Superior temporal gyrus (tissue), 1 donor: ENCODE measurements at regions not wholly inside any gene's neighbourhood (a gene's known extent, or its start where the extent isn't known, plus 50 kb on each side); places are given as distances from the start of the nearest gene placed in this dataset.

Experiments
- DNase-seq: peaks from one replicate; pipeline ENCODE4 v3.0.0-alpha.2; 2016; ENCODE audit errors: extremely low spot score

GRCh38 chr5:116695681-116696080, 121.1 kb upstream of the SEMA6A start:
- DNase-seq = no peak

GRCh38 chr5:116686438-116686837, 111.8 kb upstream of the SEMA6A start:
- DNase-seq = no peak

- no peak for DNase-seq
Measured at GRCh38 chr5:116685931-116686330, 111.3 kb upstream of the SEMA6A start.

GRCh38 chr5:116685069-116685468, 110.4 kb upstream of the SEMA6A start:
- no peak for DNase-seq

DNA sequence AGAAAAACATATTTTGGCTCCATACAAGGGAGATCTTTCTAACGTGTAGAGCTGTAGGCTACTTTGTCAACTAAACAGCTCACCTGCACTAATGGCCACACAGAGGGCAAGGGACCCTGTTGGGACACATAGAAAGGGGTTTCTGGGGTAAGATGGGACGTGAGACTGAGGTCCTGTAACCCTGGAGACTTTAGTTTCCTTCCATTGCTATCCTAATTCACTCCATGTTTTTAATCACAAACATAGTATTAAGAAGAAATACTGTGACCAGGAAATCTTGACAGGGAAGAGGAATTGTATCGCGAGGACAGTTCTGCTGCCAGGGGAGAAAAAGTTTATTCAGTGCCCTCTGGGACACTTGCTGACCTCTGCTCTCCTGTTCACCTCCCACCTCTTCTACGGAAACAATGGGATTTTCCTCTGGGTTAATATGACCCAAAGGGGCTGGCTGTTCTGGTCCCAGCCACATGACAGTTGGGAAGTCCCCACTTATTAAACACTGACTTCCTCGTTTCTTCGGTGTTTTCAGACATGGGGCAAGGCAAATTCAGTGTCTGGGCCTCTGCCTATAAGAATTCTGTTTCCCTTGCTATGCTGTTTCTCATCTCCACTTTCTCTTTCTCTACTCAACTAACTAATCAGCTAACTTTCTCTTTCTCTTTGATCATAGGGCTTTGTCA, 106.9 kb upstream of the SEMA6A start:
- no peak for DNase-seq

DNA sequence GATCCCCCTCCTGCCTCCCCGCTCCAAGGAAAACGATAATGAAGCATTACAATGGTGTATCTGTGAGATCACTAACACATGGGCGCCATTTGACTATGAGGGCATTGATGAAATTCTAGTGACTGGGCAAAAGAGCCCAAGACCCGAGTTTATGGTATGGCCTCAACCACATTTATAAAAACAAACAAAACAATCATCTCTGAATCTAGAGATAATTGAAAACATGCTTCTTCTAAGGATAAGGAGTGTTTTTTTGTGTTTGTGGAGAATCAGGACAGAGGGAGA, 100.9 kb upstream of the SEMA6A start:
- DNase-seq = peak; percentile 56

GRCh38 chr5:116674881-116675625, 100.4 kb upstream of the SEMA6A start:
- peak; percentile 72 for DNase-seq

- DNase-seq = no peak
Measured at GRCh38 chr5:116673453-116673852, 98.8 kb upstream of the SEMA6A start.

DNA sequence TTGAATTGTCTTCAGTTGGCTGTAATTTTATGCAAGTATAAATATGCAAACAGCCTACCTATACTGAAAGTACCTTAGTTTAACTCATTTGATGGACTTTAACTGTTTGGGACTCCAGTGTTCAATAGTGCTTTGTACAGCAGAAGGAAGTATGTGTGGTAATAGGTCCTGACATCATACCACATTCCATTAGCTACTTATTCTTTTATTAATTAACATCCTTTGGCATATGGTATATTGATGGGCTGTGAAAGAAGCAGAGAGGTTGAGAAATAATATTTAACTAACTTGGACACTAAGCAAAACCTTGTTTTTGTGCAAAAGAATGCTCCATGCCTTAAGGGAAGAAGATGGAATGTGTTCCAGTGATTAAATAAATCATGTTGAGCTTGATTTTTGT, 97.6 kb upstream of the SEMA6A start:
- DNase-seq = no peak

GRCh38 chr5:116671211-116671736, 96.7 kb upstream of the SEMA6A start:
- DNase-seq = no peak

GRCh38 chr5:116669261-116670031, 94.8 kb upstream of the SEMA6A start:
- DNase-seq = peak; percentile 89

- DNase-seq = no peak
Measured at GRCh38 chr5:116668390-116668789, 93.8 kb upstream of the SEMA6A start.

GRCh38 chr5:116666901-116667300, 92.3 kb upstream of the SEMA6A start:
- DNase-seq = no peak

DNA sequence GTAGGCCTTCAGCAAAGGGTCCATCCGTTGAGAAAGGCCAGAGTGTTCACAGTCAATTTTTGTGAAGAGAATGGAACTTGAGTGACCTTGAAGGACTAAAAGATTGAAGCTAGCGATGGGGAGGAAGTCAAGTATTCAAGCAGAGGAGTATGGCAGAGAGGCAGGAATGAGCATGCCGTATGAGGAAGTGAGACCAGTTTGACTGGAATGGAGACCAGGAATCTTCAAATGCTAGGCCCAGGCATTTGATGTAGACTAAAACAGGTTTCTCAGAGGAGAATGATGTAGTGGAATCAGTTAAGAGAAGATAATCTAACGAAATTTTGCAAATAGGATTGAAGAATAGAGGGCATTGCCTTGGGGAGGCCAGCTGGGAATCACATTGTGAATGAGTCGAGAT, 90.4 kb upstream of the SEMA6A start:
- DNase-seq = no peak

- no peak for DNase-seq
Measured at GRCh38 chr5:116663081-116663480, 88.5 kb upstream of the SEMA6A start.

DNA sequence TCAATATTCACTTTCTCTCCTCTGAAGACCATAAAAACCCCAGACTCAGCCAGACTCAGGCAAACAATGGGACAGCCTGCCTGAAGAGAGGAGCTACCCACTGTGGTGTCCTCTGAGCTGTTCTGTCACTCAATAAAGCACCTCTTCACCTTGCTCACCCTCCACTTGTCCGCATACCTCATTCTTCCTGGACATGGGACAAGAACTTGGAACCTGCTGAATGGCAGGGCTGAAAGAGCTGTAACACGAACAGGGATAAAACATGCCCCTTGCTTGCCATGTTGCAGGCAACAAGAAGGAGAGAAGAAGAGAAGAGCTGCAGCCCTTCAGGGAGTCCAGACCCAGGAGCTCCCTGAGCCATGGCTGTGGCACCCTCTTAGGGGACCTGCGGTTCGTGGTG, 86.8 kb upstream of the SEMA6A start:
- no peak for DNase-seq

DNA sequence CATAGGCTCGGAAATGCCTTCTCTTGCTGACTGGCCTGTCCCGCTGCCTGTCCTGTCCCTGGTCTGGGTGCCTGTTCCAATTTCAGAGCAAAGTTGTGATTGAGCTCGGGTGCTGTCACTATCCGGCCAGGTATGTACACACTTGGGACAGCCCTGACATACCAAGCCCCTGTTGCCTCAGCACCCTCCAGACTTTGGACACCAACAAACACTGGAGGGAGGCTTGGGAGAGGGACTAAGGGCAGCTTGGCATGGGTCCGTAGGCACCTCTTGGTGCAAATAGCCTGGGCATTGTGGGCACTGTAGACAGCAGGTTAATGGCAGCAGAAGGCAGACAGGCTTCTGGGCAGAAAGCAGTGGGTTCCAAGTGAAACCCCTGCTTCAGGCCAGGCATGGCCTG, 86.3 kb upstream of the SEMA6A start:
- DNase-seq = no peak

GRCh38 chr5:116658830-116659229, 84.2 kb upstream of the SEMA6A start:
- no peak for DNase-seq

DNA sequence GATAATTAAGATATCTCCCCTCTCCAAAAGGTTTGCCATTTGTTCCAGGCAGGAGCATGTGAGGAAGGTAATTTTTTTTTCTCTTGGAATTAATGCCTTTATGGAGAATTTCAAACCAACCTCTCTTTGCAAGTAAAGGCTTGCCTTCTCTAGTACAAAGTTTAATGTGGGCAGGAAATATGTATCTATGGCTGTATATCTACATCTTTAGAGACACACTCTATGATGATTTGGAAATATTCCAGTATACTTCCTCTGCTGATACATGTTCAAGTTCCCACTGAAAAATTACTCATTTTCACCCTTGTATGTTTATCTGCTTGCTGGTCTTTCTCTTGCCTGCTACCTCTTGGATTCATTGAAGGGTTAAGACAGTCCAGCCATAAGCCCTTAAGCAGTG, 83.5 kb upstream of the SEMA6A start:
- DNase-seq = no peak

GRCh38 chr5:116655431-116655830, 80.8 kb upstream of the SEMA6A start:
- no peak for DNase-seq

DNA sequence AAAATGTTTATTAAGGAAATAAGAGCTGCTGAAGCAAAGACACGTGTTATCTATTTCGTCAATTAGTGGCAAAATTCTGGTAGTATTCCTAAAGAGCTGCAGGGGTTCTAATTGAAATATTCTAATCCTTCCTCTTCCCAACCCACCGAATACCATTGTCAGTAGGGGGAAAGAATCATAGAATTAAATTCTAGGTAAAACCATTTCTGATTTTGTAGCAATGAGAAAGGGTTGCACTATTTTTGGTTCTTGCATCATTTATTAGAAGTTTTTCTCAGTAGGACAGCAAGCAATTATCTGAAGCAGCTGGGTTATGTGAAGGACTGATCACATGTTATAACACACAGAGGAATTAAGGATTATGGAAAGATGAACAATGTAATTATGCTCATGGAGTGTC, 80.3 kb upstream of the SEMA6A start:
- no peak for DNase-seq

GRCh38 chr5:116652903-116653302, 78.3 kb upstream of the SEMA6A start:
- DNase-seq = no peak
